ENCODE measurements at regions not wholly inside any gene's neighbourhood (a gene's known extent, or its start where the extent isn't known, plus 50 kb on each side); places are given as distances from the start of the nearest gene placed in this dataset.
A peak's percentile ranks its signal among the peaks of the same experiment; 100 is the strongest.
"Not testable (repeated sequence)": the region's sequence is repeated elsewhere in the genome, so short reads cannot be mapped to it uniquely, and the experiment has no call there.

GRCh38 chr4:118591339-118592046, 93.7 kb upstream of the METTL14 start:
- DNase-seq: peak; percentile 100

- DNase-seq: not testable (repeated sequence)
Observed at GRCh38 chr4:118592289-118592688, 92.9 kb upstream of the METTL14 start.

- not testable (repeated sequence) for DNase-seq
Observed at GRCh38 chr4:118595883-118596282, 89.3 kb upstream of the METTL14 start.

DNA sequence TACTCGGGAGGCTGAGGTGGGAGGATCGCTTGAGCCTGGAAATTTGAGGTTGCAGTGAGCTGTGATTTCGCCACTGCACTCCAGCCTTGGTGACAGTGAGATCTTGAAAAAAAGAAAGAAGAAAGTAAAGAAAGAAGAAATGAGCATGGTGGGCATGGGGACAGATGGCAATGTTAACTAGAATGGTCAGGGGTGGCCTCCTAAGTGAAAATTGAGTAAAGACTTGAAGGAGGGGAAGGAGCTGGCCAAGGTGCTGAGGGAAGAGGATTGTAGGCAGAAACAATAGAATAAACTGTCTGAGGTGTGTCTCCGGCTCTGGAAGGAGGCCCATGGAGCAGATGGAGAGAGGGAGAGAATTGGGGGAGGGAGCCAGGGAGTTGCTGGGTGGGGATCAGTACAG, 60.1 kb upstream of the METTL14 start:
- DNase-seq: not testable (repeated sequence)

DNA sequence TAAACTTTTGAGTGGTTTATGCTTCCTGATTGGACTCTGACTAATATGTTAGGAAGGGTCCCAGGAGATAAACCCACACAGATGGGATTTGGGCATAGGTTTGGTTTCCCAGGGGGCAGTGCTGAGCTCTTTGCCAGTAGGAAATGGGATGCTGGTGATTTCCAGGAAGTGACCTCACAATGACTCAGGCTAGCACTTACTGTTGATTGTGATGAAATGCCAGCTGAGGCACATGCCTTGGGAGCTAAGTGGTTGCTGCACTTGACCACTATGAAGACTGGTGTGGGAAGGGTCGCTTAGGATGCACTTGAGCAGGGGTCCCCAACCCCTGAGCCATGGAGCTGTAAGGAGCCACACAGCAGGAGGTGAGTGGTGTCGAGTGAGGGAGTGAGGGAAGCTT, 55.5 kb upstream of the METTL14 start:
- DNase-seq: not testable (repeated sequence)

GRCh38 chr4:118630897-118631296, 54.3 kb upstream of the METTL14 start:
- not testable (repeated sequence) for DNase-seq

DNA sequence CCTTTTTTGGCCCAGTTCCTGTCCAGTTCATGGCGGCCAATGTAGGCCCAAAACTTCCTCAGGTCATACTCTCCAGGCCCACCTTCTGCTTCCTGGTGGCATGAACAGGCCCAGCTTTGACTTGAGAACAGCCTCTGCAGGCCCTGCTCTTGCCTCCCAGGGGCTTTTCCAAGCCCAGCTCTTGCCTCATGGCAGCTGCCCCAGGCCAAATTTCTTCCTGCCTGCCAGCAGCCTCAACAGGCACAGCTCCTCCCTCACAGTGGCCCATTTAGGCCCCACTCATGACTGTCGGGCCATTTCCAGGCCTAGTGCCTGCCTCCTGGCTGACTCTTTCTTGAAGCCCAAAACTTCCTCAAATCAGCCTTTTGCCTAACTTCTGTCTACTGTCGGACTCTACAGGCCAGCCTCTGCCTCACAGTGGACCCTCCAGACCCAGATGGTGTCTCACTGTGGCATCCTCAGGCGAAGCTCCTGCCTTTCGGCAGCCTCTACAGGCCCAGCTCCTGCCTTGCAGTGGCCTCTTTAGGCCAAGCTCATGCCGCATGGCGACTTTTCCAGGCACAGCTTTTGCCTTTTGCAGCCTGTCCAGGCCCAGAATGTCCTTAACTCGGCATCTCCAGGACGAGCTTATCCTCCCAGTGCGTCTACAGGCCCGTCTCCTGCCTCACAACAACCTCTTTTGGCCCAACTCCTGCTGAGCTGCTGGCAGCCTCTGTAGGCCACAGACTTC, 53.7 kb upstream of the METTL14 start:
- DNase-seq: not testable (repeated sequence)

- DNase-seq: not testable (repeated sequence)
Observed at GRCh38 chr4:118633476-118633875, 51.7 kb upstream of the METTL14 start.

- DNase-seq: not testable (repeated sequence)
Observed at GRCh38 chr4:118634126-118634875, 50.9 kb upstream of the METTL14 start.

Measured in activated T-cell treated with anti-CD3 and anti-CD28 coated beads, Interleukin-2, amount 50 U/mL, for 1 hour (primary cell).